Testis (tissue), 2 donors: ENCODE measurements at regions not wholly inside any gene's neighbourhood (a gene's known extent, or its start where the extent isn't known, plus 50 kb on each side); places are given as distances from the start of the nearest gene placed in this dataset.

Source experiments
- CTCF ChIP-seq, 3 experiments: fragments of 450-650 bp in 2 of 3; fragments of 200-600 bp in 1 of 3; sonication (generic) in 1 of 3; IDR thresholded peaks; one replicate each; pipeline ENCODE4 v1.5.1; 2016 to 2019; ENCODE audit warnings: antibody characterized with exemption in 3 of 3, mild to moderate bottlenecking in 2 of 3, moderate library complexity in 1 of 3
- POLR2A ChIP-seq: fragments of 450-650 bp; IDR thresholded peaks from one replicate; pipeline ENCODE4 v1.6.1; 2017; ENCODE audit warnings: antibody characterized with exemption, mild to moderate bottlenecking, moderate library complexity

GRCh38 chr2:6754419-6754818, 111.3 kb downstream of the CMPK2 start:
- TF ChIP-seq CTCF (IDR thresholded peaks at IDR 0.05) (no peak), POLR2A (no peak)
